ENCODE measurements at regions not wholly inside any gene's neighbourhood (a gene's known extent, or its start where the extent isn't known, plus 50 kb on each side); places are given as distances from the start of the nearest gene placed in this dataset.

DNA sequence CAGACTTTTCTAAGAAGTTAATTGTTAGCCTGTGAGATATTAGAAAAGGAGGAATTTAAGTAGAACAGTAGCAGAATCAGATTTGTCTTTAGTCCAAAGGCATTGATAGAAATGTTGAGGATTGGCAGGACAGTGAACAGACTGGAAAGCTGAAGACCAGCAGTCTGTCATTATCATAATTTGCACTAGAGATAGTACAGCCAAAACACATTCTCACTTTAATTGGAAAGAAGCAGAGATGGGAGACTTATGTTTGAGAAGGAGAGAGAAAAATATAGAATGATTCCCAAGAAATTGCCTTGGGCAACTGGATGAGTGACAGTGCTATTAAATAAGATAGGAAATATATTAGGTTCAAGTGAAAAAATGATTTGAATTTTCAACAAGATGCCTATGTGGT is 755.5 kb downstream of the SLITRK5 start (continued):
- TF ChIP-seq, protein P1, sequence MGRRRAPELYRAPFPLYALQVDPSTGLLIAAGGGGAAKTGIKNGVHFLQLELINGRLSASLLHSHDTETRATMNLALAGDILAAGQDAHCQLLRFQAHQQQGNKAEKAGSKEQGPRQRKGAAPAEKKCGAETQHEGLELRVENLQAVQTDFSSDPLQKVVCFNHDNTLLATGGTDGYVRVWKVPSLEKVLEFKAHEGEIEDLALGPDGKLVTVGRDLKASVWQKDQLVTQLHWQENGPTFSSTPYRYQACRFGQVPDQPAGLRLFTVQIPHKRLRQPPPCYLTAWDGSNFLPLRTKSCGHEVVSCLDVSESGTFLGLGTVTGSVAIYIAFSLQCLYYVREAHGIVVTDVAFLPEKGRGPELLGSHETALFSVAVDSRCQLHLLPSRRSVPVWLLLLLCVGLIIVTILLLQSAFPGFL (CRISPR knock-in tag; IDR thresholded peaks at IDR 0.05; ENCODE audit: borderline replicate concordance) = no peak
- TF ChIP-seq SMAD3 (CRISPR knock-in tag; IDR thresholded peaks at IDR 0.05; ENCODE audit: borderline replicate concordance) (no peak), PRRX2 (CRISPR knock-in tag; IDR thresholded peaks at IDR 0.05) (no peak), FOXJ3 (CRISPR knock-in tag; IDR thresholded peaks at IDR 0.05; ENCODE audit: borderline replicate concordance) (no peak), ZNF671 (CRISPR knock-in tag; IDR thresholded peaks at IDR 0.05) (no peak), TEAD1 (CRISPR knock-in tag; IDR thresholded peaks at IDR 0.05) (no peak), SMAD4 (CRISPR knock-in tag; IDR thresholded peaks at IDR 0.05) (no peak), NFYB (CRISPR knock-in tag; conservative IDR thresholded peaks at IDR 0.05; ENCODE audit: low read depth) (no peak)

GRCh38 chr13:88429862-88430261 is 758.7 kb downstream of the SLITRK5 start:
- Mint-ChIP-seq H3K4me1 (no peaks in the 10 kb centered on the region), H3K27me3 (ENCODE audit: low read depth) (no peaks in the 10 kb centered on the region), H3K27ac (no peak overlapping the region), H3K36me3 (peaks cover 36% of the 10 kb centered on the region), H3K4me3 (no peak overlapping the region), H3K9me3 (peaks cover 41% of the 10 kb centered on the region)
- ChIA-PET CTCF (no interaction called here), POLR2A (no interaction called here)
- ATAC-seq (no peak), DNase-seq (ENCODE audit: low spot score) (no peak)
- TF ChIP-seq ZNF138 (CRISPR knock-in tag; conservative IDR thresholded peaks at IDR 0.05) (no peak), RORB (CRISPR knock-in tag; IDR thresholded peaks at IDR 0.05) (no peak), TEAD1 (CRISPR knock-in tag; IDR thresholded peaks at IDR 0.05) (no peak), ZNF671 (CRISPR knock-in tag; IDR thresholded peaks at IDR 0.05) (no peak), GTF2I (CRISPR knock-in tag; conservative IDR thresholded peaks at IDR 0.05) (no peak), NR2C2 (CRISPR knock-in tag; IDR thresholded peaks at IDR 0.05) (no peak), SMAD4 (CRISPR knock-in tag; IDR thresholded peaks at IDR 0.05) (no peak), ZNF532 (CRISPR knock-in tag; IDR thresholded peaks at IDR 0.05; ENCODE audit: borderline replicate concordance) (no peak), ERG (CRISPR knock-in tag; IDR thresholded peaks at IDR 0.05) (no peak), FOXK1 (CRISPR knock-in tag; IDR thresholded peaks at IDR 0.05) (no peak), ZNF263 (CRISPR knock-in tag; IDR thresholded peaks at IDR 0.05; ENCODE audit: low read depth) (no peak), E2F4 (CRISPR knock-in tag; IDR thresholded peaks at IDR 0.05; ENCODE audit: borderline replicate concordance, low read depth) (no peak), ARID4B (CRISPR knock-in tag; IDR thresholded peaks at IDR 0.05; ENCODE audit: borderline replicate concordance) (no peak), ZMAT4 (CRISPR knock-in tag; IDR thresholded peaks at IDR 0.05) (no peak), EMX1 (CRISPR knock-in tag; IDR thresholded peaks at IDR 0.05) (no peak), IRF1 (CRISPR knock-in tag; IDR thresholded peaks at IDR 0.05) (no peak), OVOL2 (CRISPR knock-in tag; IDR thresholded peaks at IDR 0.05; ENCODE audit: borderline replicate concordance) (no peak), SP1 (CRISPR knock-in tag; conservative IDR thresholded peaks at IDR 0.05) (no peak)
